Femur (tissue), 1 donor: ENCODE measurements at regions not wholly inside any gene's neighbourhood (a gene's known extent, or its start where the extent isn't known, plus 50 kb on each side); places are given as distances from the start of the nearest gene placed in this dataset.

Experiments
- DNase-seq: peaks from one replicate; pipeline ENCODE4 v3.0.0-alpha.2; 2017

GRCh38 chrX:39725928-39726619 is 371.7 kb downstream of the BCOR start:
- DNase-seq, result no peak

- peak; percentile 75 for DNase-seq
Observed at GRCh38 chrX:39726771-39727170, 371.0 kb downstream of the BCOR start.

GRCh38 chrX:39728025-39728424 is 369.7 kb downstream of the BCOR start:
- no peak for DNase-seq

GRCh38 chrX:39728852-39729598 is 368.7 kb downstream of the BCOR start:
- DNase-seq, result no peak

- DNase-seq, result peak; percentile 71
Observed at GRCh38 chrX:39729981-39730661, 367.6 kb downstream of the BCOR start.

GRCh38 chrX:39730662-39731329 is 367.0 kb downstream of the BCOR start:
- peak; percentile 82 for DNase-seq

- DNase-seq, result no peak
Observed at GRCh38 chrX:39731330-39731667, 366.5 kb downstream of the BCOR start.

GRCh38 chrX:39731735-39732134 is 366.0 kb downstream of the BCOR start:
- peak; percentile 46 for DNase-seq

GRCh38 chrX:39733745-39734144 is 364.0 kb downstream of the BCOR start:
- no peak for DNase-seq

- DNase-seq, result no peak
Observed at GRCh38 chrX:39734174-39734776, 363.5 kb downstream of the BCOR start.

- DNase-seq, result peak; percentile 75
Observed at GRCh38 chrX:39736216-39737211, 361.2 kb downstream of the BCOR start.

- no peak for DNase-seq
Observed at GRCh38 chrX:39739585-39739984, 358.2 kb downstream of the BCOR start.

- DNase-seq, result no peak
Observed at GRCh38 chrX:39740078-39740477, 357.7 kb downstream of the BCOR start.

GRCh38 chrX:39741904-39742303 is 355.9 kb downstream of the BCOR start:
- DNase-seq, result no peak

- DNase-seq, result no peak
Observed at GRCh38 chrX:39745818-39746217, 351.9 kb downstream of the BCOR start.

- no peak for DNase-seq
Observed at GRCh38 chrX:39749135-39749534, 348.6 kb downstream of the BCOR start.

GRCh38 chrX:39749728-39750127 is 348.0 kb downstream of the BCOR start:
- DNase-seq, result no peak

- DNase-seq, result no peak
Observed at GRCh38 chrX:39750256-39750790, 347.4 kb downstream of the BCOR start.

GRCh38 chrX:39750848-39751247 is 346.9 kb downstream of the BCOR start:
- no peak for DNase-seq

GRCh38 chrX:39752815-39753214 is 344.9 kb downstream of the BCOR start:
- DNase-seq, result no peak

- DNase-seq, result no peak
Observed at GRCh38 chrX:39753293-39753996, 344.3 kb downstream of the BCOR start.
